ENCODE measurements at regions not wholly inside any gene's neighbourhood (a gene's known extent, or its start where the extent isn't known, plus 50 kb on each side); places are given as distances from the start of the nearest gene placed in this dataset.

DNA sequence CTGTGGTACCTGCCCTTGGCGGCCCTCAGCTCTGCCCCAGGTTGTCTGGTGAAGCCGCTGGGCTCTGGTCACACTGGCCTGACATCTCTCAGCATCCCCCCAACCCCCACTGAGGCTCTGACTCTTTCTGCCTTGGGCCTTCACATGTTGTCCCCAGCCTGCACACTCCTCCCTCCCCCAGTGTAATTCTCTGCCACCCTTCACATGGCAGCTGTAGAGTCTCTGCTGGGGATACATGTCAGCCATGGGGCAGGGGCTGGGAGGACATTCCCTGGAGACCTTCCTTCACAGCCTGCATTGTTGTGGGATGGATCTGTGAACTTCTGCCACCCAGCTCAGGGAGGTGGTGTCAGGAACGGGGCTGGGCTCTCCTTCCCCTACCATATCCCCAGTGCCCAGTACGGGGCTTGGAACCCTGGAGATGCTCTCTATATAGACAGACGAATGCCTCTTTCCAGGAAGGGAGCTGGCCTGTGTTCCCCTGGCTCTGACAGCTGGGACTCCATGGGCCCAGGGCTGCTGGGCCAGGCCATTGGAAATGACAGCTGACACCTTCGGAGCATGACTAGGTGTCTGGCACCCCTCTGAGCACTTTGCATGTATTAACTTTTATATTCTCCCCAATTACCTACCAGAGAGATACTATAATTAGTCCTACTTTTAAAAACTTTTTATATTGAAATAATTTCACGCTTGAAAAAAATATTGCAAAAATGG, 151.5 kb downstream of the INHBB start:
- TF ChIP-seq EZH2 (IDR thresholded peaks at IDR 0.05; ENCODE audit: borderline replicate concordance, low read depth, low read length, poor library complexity, severe bottlenecking): no peak
- TF ChIP-seq, protein P1, sequence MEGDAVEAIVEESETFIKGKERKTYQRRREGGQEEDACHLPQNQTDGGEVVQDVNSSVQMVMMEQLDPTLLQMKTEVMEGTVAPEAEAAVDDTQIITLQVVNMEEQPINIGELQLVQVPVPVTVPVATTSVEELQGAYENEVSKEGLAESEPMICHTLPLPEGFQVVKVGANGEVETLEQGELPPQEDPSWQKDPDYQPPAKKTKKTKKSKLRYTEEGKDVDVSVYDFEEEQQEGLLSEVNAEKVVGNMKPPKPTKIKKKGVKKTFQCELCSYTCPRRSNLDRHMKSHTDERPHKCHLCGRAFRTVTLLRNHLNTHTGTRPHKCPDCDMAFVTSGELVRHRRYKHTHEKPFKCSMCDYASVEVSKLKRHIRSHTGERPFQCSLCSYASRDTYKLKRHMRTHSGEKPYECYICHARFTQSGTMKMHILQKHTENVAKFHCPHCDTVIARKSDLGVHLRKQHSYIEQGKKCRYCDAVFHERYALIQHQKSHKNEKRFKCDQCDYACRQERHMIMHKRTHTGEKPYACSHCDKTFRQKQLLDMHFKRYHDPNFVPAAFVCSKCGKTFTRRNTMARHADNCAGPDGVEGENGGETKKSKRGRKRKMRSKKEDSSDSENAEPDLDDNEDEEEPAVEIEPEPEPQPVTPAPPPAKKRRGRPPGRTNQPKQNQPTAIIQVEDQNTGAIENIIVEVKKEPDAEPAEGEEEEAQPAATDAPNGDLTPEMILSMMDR (conservative IDR thresholded peaks at IDR 0.05; ENCODE audit: low read depth, low read length): no peak
